Stomach (tissue), 4 donors: ENCODE measurements at regions not wholly inside any gene's neighbourhood (a gene's known extent, or its start where the extent isn't known, plus 50 kb on each side); places are given as distances from the start of the nearest gene placed in this dataset.
"Not testable (repeated sequence)": the region's sequence is repeated elsewhere in the genome, so short reads cannot be mapped to it uniquely, and the experiment has no call there.

Experiments used
- EP300 ChIP-seq: sonication (generic); formaldehyde crosslinking; IDR thresholded peaks from one replicate; pipeline ENCODE4 v1.6.1; 2017; ENCODE audit warnings: antibody characterized with exemption
- POLR2A ChIP-seq, 4 donors: fragments of 450-650 bp; IDR thresholded peaks; one replicate each; pipeline ENCODE4 v1.6.1; 2016; ENCODE audit warnings: antibody characterized with exemption in 4 of 4, control low read depth in 2 of 4, mild to moderate bottlenecking in 1 of 4, moderate library complexity in 1 of 4
- POLR2AphosphoS5 ChIP-seq, 3 donors: sonication (generic); formaldehyde crosslinking; IDR thresholded peaks; one replicate each; pipeline ENCODE4 v1.6.1; 2016; ENCODE audit warnings: antibody characterized with exemption in 3 of 3
- TF ChIP-seq, protein P1 (sequence below), 7 experiments: fragments of 450-650 bp in 4 of 7; fragments of 200-600 bp in 3 of 7; sonication (generic) in 3 of 7; IDR thresholded peaks; one replicate each; pipeline ENCODE4 v1.5.1; 2016 to 2019; ENCODE audit warnings: antibody characterized with exemption in 7 of 7, control low read depth in 2 of 7, mild to moderate bottlenecking in 1 of 7

- TF ChIP-seq, protein P1, sequence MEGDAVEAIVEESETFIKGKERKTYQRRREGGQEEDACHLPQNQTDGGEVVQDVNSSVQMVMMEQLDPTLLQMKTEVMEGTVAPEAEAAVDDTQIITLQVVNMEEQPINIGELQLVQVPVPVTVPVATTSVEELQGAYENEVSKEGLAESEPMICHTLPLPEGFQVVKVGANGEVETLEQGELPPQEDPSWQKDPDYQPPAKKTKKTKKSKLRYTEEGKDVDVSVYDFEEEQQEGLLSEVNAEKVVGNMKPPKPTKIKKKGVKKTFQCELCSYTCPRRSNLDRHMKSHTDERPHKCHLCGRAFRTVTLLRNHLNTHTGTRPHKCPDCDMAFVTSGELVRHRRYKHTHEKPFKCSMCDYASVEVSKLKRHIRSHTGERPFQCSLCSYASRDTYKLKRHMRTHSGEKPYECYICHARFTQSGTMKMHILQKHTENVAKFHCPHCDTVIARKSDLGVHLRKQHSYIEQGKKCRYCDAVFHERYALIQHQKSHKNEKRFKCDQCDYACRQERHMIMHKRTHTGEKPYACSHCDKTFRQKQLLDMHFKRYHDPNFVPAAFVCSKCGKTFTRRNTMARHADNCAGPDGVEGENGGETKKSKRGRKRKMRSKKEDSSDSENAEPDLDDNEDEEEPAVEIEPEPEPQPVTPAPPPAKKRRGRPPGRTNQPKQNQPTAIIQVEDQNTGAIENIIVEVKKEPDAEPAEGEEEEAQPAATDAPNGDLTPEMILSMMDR (IDR thresholded peaks at IDR 0.05) = not testable (repeated sequence)
- not testable (repeated sequence) for TF ChIP-seq POLR2AphosphoS5 (IDR thresholded peaks at IDR 0.05); POLR2A (IDR thresholded peaks at IDR 0.05); EP300
Observed at GRCh38 chr21:14006144-14006543, 204.6 kb downstream of the LIPI start.
